HG02678 (cell line): ENCODE measurements at regions not wholly inside any gene's neighbourhood (a gene's known extent, or its start where the extent isn't known, plus 50 kb on each side); places are given as distances from the start of the nearest gene placed in this dataset.

Source experiments
- ATAC-seq: cut with Tn5 transposase; IDR thresholded peaks from one replicate; pipeline ENCODE4 v1.9.1; 2021; ENCODE audit warnings: mild to moderate bottlenecking, moderate library complexity; ENCODE audit not compliant: unreplicated experiment

DNA sequence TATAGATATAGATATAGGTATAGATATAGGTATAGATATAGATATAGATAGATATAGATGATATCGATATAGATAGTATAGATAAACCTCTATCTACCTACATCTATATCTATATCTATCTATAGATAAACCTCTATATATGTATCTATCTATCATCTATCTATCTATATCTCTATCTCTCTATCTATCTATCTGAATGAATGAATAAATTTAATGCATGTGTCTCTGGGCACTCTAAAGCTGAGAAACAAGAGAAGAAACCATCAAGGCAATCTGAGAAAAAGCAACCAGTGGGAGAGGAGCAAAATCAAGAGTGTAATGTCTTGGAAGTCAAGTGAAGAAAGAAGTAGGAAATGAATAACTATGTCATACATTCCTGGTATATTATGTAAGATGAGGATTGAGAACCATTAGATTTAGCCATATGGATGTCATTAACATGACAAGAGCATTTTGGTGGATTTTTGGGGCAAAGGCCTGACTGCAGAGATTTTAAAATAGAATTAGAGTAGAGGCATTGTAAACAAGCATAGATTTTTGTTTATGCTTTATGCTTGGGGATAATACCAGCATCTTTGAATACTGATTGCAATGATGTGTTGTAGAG is 1262.7 kb upstream of the MIR17HG start:
- ATAC-seq, result no peak

DNA sequence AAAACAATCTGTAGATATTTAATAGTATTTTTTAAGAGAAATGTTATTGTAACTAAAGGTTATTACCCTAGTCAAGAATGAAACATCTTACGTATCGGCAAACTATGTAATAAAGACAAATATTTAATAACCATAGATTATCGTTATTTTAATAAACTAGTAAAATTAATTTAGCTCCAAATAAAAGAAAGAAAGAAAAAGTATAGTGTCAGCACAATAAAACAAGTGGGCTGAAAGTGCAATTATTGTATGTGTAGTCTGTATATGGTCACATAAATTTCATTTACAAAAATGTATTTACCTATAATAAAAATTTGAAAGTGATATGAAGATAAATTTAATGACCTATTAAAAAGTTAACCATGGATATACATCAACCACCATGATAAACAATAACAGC is 1258.4 kb upstream of the MIR17HG start:
- no peak for ATAC-seq

DNA sequence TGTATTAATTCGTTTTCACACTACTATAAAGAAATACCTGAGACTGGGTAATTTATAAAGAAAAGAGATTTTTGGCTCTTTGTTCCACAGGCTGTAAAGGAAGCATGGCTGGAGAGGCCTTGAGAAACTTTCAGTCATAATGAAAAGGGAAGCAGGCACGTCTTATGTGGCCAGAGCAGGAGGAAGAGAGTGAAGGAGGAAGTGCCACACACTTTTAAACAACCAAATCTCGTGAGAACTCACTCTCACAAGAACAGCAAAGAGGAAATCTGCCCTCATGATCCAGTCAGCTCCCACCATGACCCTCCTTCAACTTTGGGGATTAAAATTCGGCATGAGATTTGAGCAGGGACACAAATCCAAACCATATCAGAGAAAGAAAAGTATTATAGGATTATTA is 1255.9 kb upstream of the MIR17HG start:
- ATAC-seq, result no peak

DNA sequence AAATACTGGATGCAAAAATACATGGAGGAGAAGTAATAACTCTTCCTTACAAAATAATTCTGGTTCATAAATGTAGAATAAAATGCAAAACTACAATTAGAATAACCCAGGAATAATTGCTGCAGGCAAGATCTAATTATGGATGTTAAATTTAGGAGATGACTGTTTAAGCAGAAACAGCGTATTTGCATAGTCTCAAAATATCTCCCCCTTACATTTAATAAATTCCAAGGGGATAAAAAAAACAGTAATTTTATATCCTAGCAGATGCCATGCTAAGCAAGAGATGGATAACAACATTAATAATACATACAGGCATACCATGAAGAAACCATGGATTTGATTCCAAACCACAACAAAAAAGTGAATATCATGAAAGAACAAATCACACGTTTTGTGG is 1253.1 kb upstream of the MIR17HG start:
- ATAC-seq, result no peak

DNA sequence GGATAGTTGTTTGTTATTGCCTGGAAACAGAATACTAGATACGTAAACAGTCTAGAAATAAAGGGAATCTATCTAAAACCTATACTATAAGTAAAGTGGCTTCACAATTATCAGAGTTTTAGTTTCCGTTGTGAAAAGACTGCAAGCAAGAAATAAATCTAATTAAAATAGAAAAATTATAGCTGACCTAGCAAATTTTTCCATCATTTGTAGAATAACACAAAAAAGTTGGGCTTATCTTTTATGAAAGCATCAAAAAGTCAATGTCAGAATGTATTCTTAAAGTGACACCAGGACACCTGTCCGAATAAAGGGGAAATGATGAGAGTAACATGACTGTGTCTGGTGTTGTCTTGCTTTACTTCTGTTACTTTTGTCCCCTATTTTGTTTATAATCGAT is 1248.9 kb upstream of the MIR17HG start:
- no peak for ATAC-seq

DNA sequence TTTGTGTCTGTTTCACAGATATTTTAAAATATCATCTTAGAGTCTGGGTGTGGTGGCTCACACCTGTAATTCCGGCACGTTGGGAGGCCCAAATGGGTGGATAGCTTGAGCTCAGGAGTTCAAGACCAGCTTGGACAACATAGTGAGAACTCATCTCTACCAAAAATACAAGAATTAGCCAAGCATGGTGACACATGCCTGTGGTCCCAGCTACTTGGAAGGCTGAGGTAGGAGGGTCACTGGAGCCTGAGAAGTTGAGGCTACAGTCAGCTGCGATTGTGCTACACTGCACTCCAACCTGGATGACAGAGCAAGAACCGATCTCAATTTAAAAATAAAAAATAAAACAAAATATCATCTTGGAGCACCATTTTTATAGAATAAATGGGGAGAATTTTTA is 1247.6 kb upstream of the MIR17HG start:
- ATAC-seq, result no peak

DNA sequence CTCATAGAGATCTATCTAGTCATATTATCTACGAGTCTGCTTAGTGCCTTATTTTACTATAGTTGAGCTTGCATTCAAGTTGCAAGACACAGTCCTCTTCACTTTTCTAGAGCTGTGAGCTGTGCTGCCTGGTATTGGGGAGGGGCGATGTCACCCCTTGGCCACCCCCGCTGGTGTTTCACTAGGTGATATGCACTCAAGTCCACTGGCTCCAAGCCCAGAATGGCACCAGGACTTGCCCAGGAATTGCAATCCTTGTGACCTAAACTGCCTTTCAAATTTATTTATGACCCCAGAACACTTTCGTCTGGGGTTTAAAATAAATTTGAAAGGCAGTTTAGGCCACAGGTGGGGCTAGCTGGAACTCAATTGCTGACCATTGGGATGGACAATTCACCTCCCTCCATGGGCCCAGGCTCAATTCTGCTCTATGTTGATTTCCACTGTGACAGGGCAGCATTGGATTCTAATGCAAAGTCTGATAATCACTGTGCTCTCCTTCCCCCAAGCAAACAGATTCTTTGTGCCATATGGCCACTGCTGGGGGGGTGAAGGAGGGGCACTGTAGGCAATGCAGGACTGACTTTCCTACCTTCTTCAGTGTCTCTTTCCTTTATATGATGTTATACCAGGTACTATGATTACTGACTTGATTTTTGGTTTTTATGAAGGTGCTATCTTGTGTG is 1244.2 kb upstream of the MIR17HG start:
- ATAC-seq, result no peak

DNA sequence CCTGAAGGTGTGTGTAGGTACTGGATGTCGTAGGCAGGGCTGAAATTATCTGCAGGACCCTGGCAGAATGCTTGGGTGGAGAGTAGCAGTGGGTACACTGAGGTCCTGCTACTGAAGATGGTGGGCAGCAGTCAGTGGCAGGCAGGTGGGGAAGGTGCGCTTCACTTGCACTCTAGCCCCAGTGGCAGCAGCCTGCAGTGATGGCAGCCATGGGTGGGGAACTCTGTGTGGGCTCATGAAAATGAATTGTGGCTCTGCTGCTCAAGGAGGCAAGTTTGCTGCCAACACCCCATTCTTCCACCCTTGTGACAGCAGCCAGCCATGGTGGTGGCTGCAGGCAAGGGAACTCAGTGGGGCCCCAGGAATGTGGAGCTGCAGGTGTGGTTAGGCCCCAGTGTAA is 1242.7 kb upstream of the MIR17HG start:
- ATAC-seq, result no peak

DNA sequence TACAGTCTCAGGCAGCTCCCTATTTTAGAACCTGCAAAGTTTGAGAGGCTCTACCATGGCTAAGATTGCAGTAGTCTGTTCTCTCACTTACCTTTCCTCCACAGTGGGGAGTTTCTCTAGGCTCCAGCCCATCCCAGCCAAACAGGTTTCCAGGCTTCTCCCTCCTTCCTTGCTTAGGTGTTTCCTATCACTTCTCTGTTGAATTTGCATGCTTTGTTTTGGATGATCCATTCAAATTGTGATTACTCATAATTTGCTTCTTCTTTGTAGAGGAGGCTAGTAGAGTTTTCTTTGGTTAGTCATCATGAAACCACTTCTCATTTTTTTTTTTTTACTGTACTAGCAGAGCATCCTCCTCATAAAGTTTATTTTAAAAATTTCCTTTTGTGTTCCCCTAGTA is 1242.2 kb upstream of the MIR17HG start:
- no peak for ATAC-seq

DNA sequence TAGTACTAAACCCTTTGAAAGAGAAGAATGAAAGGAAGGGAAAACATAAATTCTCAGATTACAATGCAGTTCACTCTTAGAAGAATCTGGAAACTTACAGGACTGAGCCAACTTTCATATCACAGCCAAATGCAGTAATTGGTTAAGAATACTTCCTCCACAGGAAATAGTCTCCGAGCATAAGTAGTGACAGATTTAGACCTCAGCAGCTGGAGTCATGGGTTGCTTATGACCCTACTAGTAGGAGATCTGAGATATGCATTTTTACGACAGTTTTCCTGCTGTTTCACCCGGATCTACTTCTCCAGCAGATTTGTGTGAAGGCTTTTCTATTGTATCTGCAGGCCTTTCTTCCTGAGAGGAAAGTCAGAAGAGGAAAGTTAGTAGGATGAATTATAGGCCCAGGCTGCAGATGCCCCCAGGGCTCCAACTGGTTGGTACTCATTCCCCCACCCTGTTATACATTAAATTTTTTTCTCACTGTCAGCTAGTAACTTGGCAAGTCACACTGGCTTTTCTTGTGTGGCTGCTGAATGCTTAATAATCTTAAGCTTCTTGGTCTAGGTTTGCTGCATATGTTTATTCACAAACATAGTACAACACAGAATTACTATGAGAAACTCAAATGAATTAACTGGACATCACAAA is 1241.5 kb upstream of the MIR17HG start:
- no peak for ATAC-seq

DNA sequence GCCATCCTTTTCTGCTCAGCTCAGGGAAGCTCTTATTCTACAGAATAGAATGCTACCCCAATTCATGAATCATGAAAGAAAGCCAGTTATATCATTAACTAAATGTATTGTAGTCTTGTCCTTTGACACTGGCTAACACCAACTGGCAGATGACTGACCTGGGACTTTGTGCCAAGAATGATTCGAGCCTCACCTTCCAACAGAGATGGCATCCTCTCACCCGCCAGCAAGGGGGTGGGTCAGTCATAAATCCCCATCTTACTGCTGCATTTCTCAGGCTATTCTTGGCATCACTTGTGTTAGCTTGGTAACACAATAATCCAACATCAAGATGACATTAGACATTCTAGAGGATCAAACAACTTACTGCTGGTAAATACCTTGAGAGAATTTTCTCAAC is 1239.8 kb upstream of the MIR17HG start:
- no peak for ATAC-seq

DNA sequence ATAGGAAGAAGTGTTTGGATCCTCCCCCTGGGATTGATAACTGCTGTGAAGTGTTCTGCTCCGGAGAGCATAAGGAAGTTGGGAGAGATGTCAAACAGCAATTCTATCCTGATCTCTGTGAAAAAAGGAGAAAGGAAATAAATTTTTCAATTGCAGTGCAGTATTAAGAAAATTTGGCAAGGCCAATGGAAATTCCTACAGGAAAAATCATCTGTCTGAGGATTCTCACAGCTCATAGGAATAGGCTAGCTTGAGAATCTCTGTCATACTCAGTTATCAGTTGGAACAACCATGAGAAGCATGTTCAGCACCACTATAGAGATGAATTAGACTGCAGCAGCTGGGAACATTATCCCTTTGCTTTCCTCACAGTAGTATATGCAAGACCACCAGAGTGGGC is 1238.9 kb upstream of the MIR17HG start:
- ATAC-seq, result no peak

DNA sequence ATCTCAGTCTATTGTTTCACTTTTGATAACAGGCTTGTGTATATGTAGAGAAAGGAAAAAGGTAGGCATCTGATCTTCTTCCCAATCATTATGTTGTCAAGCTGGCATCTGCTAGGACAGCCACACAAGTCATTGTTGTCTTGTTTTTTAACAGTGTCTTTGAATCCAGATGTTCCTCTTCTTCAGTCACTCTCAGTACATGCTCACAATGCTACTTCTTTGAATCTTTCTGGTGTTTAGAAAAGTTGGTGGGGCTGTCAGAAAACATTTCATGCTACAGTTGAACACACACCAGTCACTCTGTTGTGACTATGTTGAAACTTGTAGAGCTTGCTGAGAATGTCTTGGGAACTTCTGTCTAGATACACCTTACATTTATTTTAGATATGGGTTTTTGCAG is 1231.4 kb upstream of the MIR17HG start:
- no peak for ATAC-seq

DNA sequence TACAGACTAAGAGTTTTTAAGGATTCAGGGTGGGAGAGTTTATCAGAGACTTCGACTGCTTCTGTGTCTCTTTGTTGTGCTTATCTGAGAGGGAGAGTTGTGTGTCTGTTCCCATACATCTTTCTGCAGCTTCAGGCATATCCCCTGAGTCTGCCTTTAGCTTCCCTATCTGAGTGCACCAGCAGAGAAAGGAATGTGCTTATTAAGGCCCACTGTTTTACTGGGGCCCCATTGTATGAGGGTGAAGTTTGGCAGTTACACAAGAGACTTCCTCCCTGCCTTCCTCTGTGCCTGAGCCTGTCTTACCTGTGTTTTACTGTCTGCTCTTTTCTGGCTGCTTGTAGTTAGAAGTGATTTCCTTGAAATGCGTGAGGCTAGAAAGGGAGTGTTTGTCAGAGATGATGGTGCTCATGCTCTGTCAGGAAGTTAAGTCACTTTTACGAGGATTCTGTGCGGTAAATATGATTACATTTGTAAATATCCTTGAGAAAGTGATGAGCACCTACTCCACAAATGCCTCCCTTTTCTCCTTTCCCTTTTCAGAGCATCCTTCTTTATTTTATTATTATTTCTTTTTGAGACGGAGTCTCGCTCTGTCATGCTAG is 1228.9 kb upstream of the MIR17HG start:
- no peak for ATAC-seq

DNA sequence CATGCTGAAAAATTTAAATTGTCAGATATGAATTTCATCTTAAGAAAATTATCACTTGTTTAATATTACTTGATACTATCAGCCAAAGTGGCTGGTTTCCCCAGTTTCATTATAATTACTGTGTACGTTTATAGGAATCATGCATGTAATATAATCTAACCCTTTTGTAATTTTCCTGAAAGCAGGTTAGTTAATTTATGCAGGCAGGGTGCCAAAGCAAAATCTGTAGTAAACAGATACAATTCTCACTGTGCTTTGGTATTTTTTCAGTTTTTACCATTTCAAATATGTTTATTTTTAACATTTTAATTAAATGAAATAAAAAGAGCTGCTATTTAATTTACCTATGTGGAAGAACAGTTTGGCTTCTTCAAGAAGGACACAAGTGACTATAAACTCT is 1227.5 kb upstream of the MIR17HG start:
- no peak for ATAC-seq

DNA sequence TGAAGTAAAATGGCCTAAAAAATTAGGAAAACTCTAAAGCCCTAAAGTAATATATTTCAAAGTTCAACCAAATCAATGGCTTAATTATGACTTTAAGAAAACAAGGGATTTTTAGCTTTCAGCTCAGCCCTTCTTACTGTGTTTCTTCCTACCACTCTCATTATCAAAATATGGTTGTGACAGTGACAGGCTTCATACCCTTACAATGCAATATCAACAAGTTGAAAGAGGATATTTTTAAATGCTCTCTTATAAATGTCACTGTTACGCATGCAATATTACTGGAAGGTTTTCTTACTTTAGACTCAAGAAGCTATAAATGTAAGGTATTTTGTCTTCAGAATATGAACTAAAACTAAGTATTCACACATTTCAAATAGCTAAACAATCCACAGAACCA is 1225.7 kb upstream of the MIR17HG start:
- ATAC-seq, result no peak

DNA sequence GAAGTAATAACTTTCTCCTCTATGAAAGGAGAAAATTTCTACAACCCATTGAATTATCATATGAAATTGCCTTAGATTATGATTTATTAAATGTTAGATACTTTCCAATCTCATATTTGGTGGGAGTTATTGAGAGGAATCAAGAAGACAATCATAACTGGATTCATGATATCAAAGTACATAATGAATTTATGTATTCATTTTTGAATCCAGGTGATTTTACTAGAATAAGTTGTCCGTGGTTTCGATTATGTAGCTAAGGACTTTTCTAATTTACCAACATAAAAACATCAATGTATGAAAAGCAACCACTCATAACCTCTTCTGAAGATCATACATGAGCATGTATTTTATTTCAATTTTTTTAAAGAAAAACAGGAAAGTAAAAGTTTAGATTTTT is 1225.0 kb upstream of the MIR17HG start:
- no peak for ATAC-seq

DNA sequence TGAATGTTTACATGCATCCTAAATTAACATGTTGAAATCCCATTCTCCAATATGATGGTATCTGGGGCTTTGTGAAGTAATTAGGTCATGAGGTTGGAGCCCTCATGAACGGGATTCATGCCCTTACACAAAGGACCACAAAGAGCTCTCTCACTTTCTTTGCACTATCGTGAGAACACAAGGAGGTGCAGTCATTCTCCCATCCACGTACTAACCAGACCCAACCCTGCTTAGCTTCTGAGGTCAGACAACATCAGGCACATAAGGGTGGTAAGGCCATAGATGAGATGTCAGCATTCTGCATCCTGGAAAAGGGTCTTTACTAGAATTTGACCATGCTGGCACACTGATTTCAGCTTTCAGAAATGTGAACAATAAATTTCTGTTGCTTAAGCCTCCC is 1211.9 kb upstream of the MIR17HG start:
- ATAC-seq, result no peak

DNA sequence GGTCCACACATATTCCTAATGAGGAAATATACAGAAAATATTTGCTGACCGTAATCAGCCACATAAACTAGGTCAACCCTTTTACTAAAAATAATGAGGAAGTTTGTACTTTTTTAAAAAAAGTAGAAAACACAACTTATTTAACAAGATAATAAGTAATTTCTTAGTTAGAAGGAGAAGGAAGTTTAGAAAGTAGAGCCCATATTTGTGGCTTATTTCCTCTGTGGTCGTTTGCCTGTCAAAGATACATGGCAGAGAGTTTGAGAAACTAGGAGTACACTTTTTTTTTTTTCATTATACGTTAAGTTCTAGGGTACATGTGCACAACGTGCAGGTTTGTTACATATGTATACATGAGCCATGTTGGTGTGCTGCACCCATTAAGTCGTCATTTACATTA is 1205.2 kb upstream of the MIR17HG start:
- no peak for ATAC-seq

DNA sequence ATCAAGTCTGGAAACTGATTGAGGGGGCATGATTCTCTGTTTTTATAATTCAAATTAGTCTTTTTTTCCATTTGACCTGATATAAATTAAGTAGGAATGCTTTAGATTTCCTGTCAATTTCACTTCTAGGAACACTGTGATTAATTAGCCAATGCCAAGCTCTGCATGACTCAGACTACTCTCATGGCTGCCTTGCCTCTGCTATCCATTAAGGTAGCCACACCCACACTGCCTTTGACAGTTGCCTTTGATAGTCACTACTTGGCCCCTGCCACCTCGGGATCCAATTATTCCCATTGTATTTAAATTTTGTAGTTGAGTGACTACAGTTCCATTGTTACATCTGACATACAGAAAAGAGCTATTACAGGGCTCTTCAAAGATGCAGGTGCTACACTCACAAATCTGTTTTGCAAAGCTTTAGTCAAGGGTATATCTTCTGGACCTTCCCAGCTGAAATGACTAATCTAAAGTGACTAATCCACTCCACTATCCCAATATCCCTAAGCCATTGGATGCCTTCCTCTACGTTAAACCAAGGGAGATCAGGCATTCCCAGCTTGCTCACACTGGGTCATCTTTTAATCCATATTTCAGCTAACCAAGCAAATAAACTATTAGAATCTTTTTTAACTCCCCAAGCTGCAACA is 1193.1 kb upstream of the MIR17HG start:
- ATAC-seq, result no peak

DNA sequence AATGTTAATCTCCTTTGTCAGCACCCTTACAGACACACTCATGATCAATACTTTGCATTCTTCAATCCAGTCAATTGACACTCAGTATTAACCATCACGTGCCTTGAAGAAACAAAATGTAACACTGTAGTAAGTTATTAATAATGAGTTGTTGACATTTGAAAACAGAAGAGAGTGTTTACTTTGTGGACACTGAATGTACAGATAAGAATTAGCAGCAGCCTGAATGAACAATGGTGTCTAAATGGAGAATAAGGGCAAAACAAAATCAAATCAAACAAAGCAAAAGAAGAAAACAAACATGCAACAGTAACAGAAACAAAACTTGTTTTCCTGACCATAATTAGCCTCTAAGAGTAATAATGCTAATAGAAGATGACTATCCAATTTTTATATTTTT is 1191.1 kb upstream of the MIR17HG start:
- no peak for ATAC-seq

DNA sequence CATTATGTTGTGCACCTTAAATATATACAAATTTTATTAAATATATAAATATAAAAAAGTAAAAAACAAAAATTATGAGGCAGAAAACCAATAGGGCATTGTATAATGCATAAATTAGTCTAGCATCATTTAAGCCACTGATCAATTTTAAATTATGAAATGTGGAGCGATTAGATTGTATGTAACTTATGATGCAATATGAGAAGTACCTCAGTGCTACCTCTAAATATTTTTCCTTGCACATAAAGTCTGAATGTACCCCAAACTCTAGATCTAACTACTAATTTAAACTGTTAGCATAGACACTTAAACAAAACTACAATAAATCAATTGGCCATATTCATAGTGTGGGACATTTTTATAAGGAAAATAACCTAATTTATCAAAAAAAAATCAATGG is 1178.5 kb upstream of the MIR17HG start:
- no peak for ATAC-seq
